ENCODE measurements at regions not wholly inside any gene's neighbourhood (a gene's known extent, or its start where the extent isn't known, plus 50 kb on each side); places are given as distances from the start of the nearest gene placed in this dataset.

- no peaks in the 10 kb centered on the region for H3K4me1 Mint-ChIP-seq
- no peaks in the 10 kb centered on the region for H3K27me3 Mint-ChIP-seq (ENCODE audit: low read depth in 3 of 3)
- H3K27ac Mint-ChIP-seq, result no peak overlapping the region
- TF ChIP-seq, protein P1, sequence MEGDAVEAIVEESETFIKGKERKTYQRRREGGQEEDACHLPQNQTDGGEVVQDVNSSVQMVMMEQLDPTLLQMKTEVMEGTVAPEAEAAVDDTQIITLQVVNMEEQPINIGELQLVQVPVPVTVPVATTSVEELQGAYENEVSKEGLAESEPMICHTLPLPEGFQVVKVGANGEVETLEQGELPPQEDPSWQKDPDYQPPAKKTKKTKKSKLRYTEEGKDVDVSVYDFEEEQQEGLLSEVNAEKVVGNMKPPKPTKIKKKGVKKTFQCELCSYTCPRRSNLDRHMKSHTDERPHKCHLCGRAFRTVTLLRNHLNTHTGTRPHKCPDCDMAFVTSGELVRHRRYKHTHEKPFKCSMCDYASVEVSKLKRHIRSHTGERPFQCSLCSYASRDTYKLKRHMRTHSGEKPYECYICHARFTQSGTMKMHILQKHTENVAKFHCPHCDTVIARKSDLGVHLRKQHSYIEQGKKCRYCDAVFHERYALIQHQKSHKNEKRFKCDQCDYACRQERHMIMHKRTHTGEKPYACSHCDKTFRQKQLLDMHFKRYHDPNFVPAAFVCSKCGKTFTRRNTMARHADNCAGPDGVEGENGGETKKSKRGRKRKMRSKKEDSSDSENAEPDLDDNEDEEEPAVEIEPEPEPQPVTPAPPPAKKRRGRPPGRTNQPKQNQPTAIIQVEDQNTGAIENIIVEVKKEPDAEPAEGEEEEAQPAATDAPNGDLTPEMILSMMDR (IDR thresholded peaks at IDR 0.05), result no peak
- Histone ChIP-seq H3K79me2 (ENCODE audit: insufficient read depth, low read length) (no peaks in the 10 kb centered on the region), H3K4me1 (ENCODE audit: control insufficient read depth in 1 of 2, insufficient read depth in 2 of 2, low read length in 2 of 2) (no peaks in the 10 kb centered on the region), H3K4me2 (replicated peaks; ENCODE audit: extremely low read depth, low read length, poor library complexity, severe bottlenecking) (no peak overlapping the region), H3K36me3 (replicated peaks in 1 of 2; ENCODE audit: control insufficient read depth in 1 of 2, insufficient read depth in 2 of 2, low read length in 2 of 2) (no peaks in the 10 kb centered on the region), H3K9me3 (replicated peaks in 1 of 2; ENCODE audit: control insufficient read depth in 1 of 2, insufficient read depth in 1 of 2, low read length in 2 of 2) (no peaks in the 10 kb centered on the region), H3K27me3 (ENCODE audit: control insufficient read depth in 2 of 2, insufficient read depth in 2 of 2, low read length in 2 of 2) (no peaks in the 10 kb centered on the region), H2AFZ (ENCODE audit: insufficient read depth, low read depth, low read length, poor library complexity, severe bottlenecking) (no peak overlapping the region), H3K4me3 (replicated peaks in 1 of 3; ENCODE audit: low read depth in 2 of 3, low read length in 3 of 3) (no peak overlapping the region), H4K20me1 (ENCODE audit: insufficient read depth, low read length) (no peaks in the 10 kb centered on the region), H3K27ac (ENCODE audit: low read depth in 1 of 2, low read length in 2 of 2) (no peak overlapping the region), H3K9ac (ENCODE audit: insufficient read depth, low read length, poor library complexity, severe bottlenecking) (no peak overlapping the region)
- H3K9me3 Mint-ChIP-seq, result peaks cover 0 to 4% (median 0%) of the 10 kb centered on the region in 7 donors
- WGBS (ENCODE audit: insufficient coverage), result no CpG with 5 or more reads among the region's 1 CpG
- H3K4me3 Mint-ChIP-seq, result no peak overlapping the region
- H3K36me3 Mint-ChIP-seq, result no peaks in the 10 kb centered on the region
- no peak for DNase-seq
- intact Hi-C loops (cut with micrococcal nuclease), result no loop called here
These were observed 1839.5 kb upstream of the PCDH10 start for GRCh38 chr4:131309628-131310027.

DNA sequence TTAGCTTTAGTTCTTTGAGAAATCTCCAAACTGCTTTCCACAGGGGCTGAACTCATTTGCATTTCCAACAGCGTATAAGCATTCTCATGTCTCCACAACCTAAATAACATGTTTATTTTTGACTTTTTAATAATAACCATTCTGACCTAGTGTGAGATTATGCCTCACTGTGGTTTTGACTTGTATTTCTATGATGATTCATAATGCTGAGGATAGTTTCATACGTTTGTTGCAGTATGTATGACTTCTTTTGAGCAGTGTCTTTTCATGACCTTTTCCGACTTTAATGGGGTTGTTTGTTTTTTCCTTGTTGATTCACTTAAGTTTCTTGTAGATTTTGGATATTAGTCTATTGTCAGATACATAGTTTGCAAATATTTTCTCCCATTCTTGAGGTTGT lies 1833.0 kb upstream of the PCDH10 start:
- H3K36me3 ChIP-seq (replicated peaks in 1 of 2; ENCODE audit: control insufficient read depth in 1 of 2, insufficient read depth in 2 of 2, low read length in 2 of 2), result no peaks in the 10 kb centered on the region
- Mint-ChIP-seq H3K9me3 (peaks cover 0 to 2% (median 0%) of the 10 kb centered on the region in 7 donors), H3K4me3 (no peak overlapping the region), H3K27me3 (ENCODE audit: low read depth in 3 of 3) (no peaks in the 10 kb centered on the region), H3K36me3 (no peaks in the 10 kb centered on the region), H3K4me1 (no peaks in the 10 kb centered on the region), H3K27ac (no peak overlapping the region)
- no peak overlapping the region for H3K4me3 ChIP-seq (replicated peaks in 1 of 3; ENCODE audit: low read depth in 2 of 3, low read length in 3 of 3)
- no peak overlapping the region for H3K27ac ChIP-seq (ENCODE audit: low read depth in 1 of 2, low read length in 2 of 2)
- no peak overlapping the region for H3K4me2 ChIP-seq (replicated peaks; ENCODE audit: extremely low read depth, low read length, poor library complexity, severe bottlenecking)
- no peak overlapping the region for H3K9ac ChIP-seq (ENCODE audit: insufficient read depth, low read length, poor library complexity, severe bottlenecking)
- intact Hi-C loops (cut with micrococcal nuclease), result no loop called here
- no peaks in the 10 kb centered on the region for H3K27me3 ChIP-seq (ENCODE audit: control insufficient read depth in 2 of 2, insufficient read depth in 2 of 2, low read length in 2 of 2)
- H3K79me2 ChIP-seq (ENCODE audit: insufficient read depth, low read length), result no peaks in the 10 kb centered on the region
- no peaks in the 10 kb centered on the region for H3K4me1 ChIP-seq (ENCODE audit: control insufficient read depth in 1 of 2, insufficient read depth in 2 of 2, low read length in 2 of 2)
- H3K9me3 ChIP-seq (replicated peaks in 1 of 2; ENCODE audit: control insufficient read depth in 1 of 2, insufficient read depth in 1 of 2, low read length in 2 of 2), result no peaks in the 10 kb centered on the region
- H4K20me1 ChIP-seq (ENCODE audit: insufficient read depth, low read length), result no peaks in the 10 kb centered on the region
- DNase-seq, result no peak
- TF ChIP-seq, protein P1 (IDR thresholded peaks at IDR 0.05), result no peak
- no peak overlapping the region for H2AFZ ChIP-seq (ENCODE audit: insufficient read depth, low read depth, low read length, poor library complexity, severe bottlenecking)
- WGBS (ENCODE audit: insufficient coverage), result no CpG with 5 or more reads among the region's 3 CpGs
